HepG2 (cell line): ENCODE measurements at regions not wholly inside any gene's neighbourhood (a gene's known extent, or its start where the extent isn't known, plus 50 kb on each side); places are given as distances from the start of the nearest gene placed in this dataset.

Source experiments
- ATAC-seq: fragments of 200-7000 bp; cut with Tn5 transposase; 3 replicates; pipeline ENCODE4 v1.9.1; 2020; ENCODE audit warnings: mild to moderate bottlenecking, moderate library complexity
- BruUV-seq: library from RNA; stranded (reverse); fragments of 400-500 nt; replicated peaks from 2 replicates; lab custom pipeline; 2021; lab: Mats Ljungman, UMichigan
- CTCF ChIA-PET: fragments of 300-600 bp; formaldehyde crosslinking; extraction: SDS; loops from one replicate; lab custom pipeline; 2021; ENCODE audit warnings: low total read pairs, inconsistent platforms, low intra/inter-chr PET ratio; lab: Yijun Ruan, JAX
- POLR2A ChIA-PET: fragments of 350-600 bp; sonication (Branson Sonifier 250); formaldehyde crosslinking; loops from one replicate; lab custom pipeline; 2020; ENCODE audit warnings: antibody characterized with exemption, inconsistent platforms; lab: Yijun Ruan, JAX
- DNase-seq: peaks from one replicate; pipeline ENCODE4 v3.0.0-alpha.2; 2015; ENCODE audit warnings: low spot score
- FAIRE-seq: peaks from 3 replicates; lab custom pipeline; 2011; peaks lifted over from hg19 to GRCh38; lab: Jason Lieb, UNC
- H2AFZ ChIP-seq: one replicate; pipeline ENCODE4 v1.6.1; 2011; ENCODE audit warnings: low read length, inconsistent platforms
- H3K27ac ChIP-seq: fragments of 300-600 bp; 3 replicates; pipeline ENCODE4 v1.8.0; 2011; ENCODE audit warnings: mixed run types, mild to moderate bottlenecking, mixed read lengths, low read length, inconsistent platforms; ENCODE audit not compliant: insufficient read depth; ENCODE audit errors: extremely low read length
- H3K27me3 ChIP-seq, 2 experiments: fragments of 200-600 bp in 1 of 2; 2 replicates in 1 of 2; 3 replicates in 1 of 2; pipeline versions ENCODE4 v1.6.0 to v1.8.0; 2011; ENCODE audit warnings: low read length in 2 of 2, mild to moderate bottlenecking in 2 of 2, moderate library complexity in 2 of 2, inconsistent platforms in 1 of 2; ENCODE audit not compliant: insufficient read depth in 2 of 2, control insufficient read depth in 1 of 2
- H3K36me3 ChIP-seq, 2 experiments: fragments of 200-600 bp in 1 of 2; replicated peaks in 1 of 2; 2 replicates in 1 of 2; 3 replicates in 1 of 2; pipeline versions ENCODE4 v1.5.1 to v1.8.0; 2011; ENCODE audit warnings: low read length in 2 of 2, inconsistent platforms in 1 of 2; ENCODE audit not compliant: insufficient read depth in 2 of 2, control insufficient read depth in 1 of 2
- H3K4me1 ChIP-seq: 2 replicates; pipeline ENCODE4 v1.5.1; 2012; ENCODE audit warnings: low read length, inconsistent platforms; ENCODE audit not compliant: insufficient read depth
- H3K4me2 ChIP-seq: 2 replicates; pipeline ENCODE4 v1.6.0; 2011; ENCODE audit warnings: low read depth, low read length, inconsistent platforms
- H3K4me3 ChIP-seq, 3 experiments: fragments of 200-600 bp in 1 of 3; sonication (generic), shearing (Covaris generic) in 1 of 3; replicated peaks in 1 of 3; 2 replicates each; pipeline ENCODE4 v1.5.1; 2011 to 2016; ENCODE audit warnings: low read length in 3 of 3, inconsistent platforms in 2 of 3, low read depth in 2 of 3, mild to moderate bottlenecking in 2 of 3, control low read depth in 1 of 3, mixed read lengths in 1 of 3; ENCODE audit not compliant: insufficient read depth in 1 of 3
- H3K79me2 ChIP-seq: one replicate; pipeline ENCODE4 v1.6.1; 2011; ENCODE audit warnings: low read length, inconsistent platforms; ENCODE audit not compliant: insufficient read depth
- H3K9ac ChIP-seq: 2 replicates; pipeline ENCODE4 v1.6.0; 2011; ENCODE audit warnings: mild to moderate bottlenecking, low read depth, low read length, inconsistent platforms; ENCODE audit not compliant: insufficient read depth
- H3K9me3 ChIP-seq: 2 replicates; pipeline ENCODE4 v1.5.1; 2012; ENCODE audit warnings: mild to moderate bottlenecking, low read length
- H4K20me1 ChIP-seq: 2 replicates; pipeline ENCODE4 v1.6.0; 2011; ENCODE audit warnings: inconsistent platforms, mild to moderate bottlenecking, low read length, moderate library complexity; ENCODE audit not compliant: insufficient read depth
- AHR ChIP-seq: IDR thresholded peaks from 2 replicates; pipeline ENCODE4 v1.6.1; 2018; ENCODE audit warnings: missing genetic modification reagents, missing compliant biosample characterization
- HNF4A ChIP-seq: sonication (generic); formaldehyde crosslinking; IDR thresholded peaks from 2 replicates; pipeline ENCODE4 v1.4.0; 2020; ENCODE audit warnings: missing genetic modification reagents
- KDM5B ChIP-seq: sonication (generic); formaldehyde crosslinking; IDR thresholded peaks from 2 replicates; pipeline ENCODE4 v1.4.0; 2020; ENCODE audit warnings: missing genetic modification reagents, mild to moderate bottlenecking, borderline replicate concordance
- KLF6 ChIP-seq: IDR thresholded peaks from 2 replicates; pipeline ENCODE4 v1.8.0; 2016; ENCODE audit warnings: missing biosample characterization, missing genetic modification reagents
- ZBTB44 ChIP-seq: sonication (generic); formaldehyde crosslinking; IDR thresholded peaks from 2 replicates; pipeline ENCODE4 v1.4.0; 2020; ENCODE audit warnings: missing genetic modification reagents
- ZBTB49 ChIP-seq: sonication (generic); formaldehyde crosslinking; IDR thresholded peaks from 2 replicates; pipeline ENCODE4 v1.4.0; 2020; ENCODE audit warnings: missing genetic modification reagents, borderline replicate concordance
- ZNF556 ChIP-seq: sonication (generic); formaldehyde crosslinking; IDR thresholded peaks from 2 replicates; pipeline ENCODE4 v1.4.0; 2020; ENCODE audit warnings: mild to moderate bottlenecking, missing genetic modification reagents, borderline replicate concordance
- ZNF800 ChIP-seq: sonication (generic); formaldehyde crosslinking; IDR thresholded peaks from 2 replicates; pipeline ENCODE4 v1.4.0; 2020; ENCODE audit warnings: missing genetic modification reagents
- in situ Hi-C: cut with HindIII; loops from 2 replicates; pipeline ENCODE4 v1.10.0; 2017; ENCODE audit warnings: low pct_unique_long_range_greater_than_20kb; ENCODE audit not compliant: extremely low pct_ligation_motif_present
- intact Hi-C: fragments of 100-400 bp; cut with micrococcal nuclease; formaldehyde crosslinking; loops from one replicate; pipeline ENCODE4 v1.10.0; 2022; ENCODE audit not compliant: unreplicated experiment

- H3K27me3 ChIP-seq = no peaks in the 10 kb centered on the region
- no peaks in the 10 kb centered on the region for H3K36me3 ChIP-seq
- no peak overlapping the region for H3K9ac ChIP-seq
- no peak for DNase-seq
- no peaks in the 10 kb centered on the region for H3K9me3 ChIP-seq
- no peaks in the 10 kb centered on the region for H3K4me1 ChIP-seq
- no peak overlapping the region for H2AFZ ChIP-seq
- no peak overlapping the region for H3K4me2 ChIP-seq
- in situ Hi-C loops (no loop called here), intact Hi-C loops (no loop called here)
- H4K20me1 ChIP-seq = no peaks in the 10 kb centered on the region
- H3K79me2 ChIP-seq = no peaks in the 10 kb centered on the region
- no peak for FAIRE-seq
- no peak overlapping the region for H3K4me3 ChIP-seq
- TF ChIP-seq HNF4A (CRISPR knock-in tag) = no peak
- TF ChIP-seq AHR (CRISPR knock-in tag) = no peak
- no peak for TF ChIP-seq ZNF556
- TF ChIP-seq ZBTB44 (CRISPR knock-in tag) = no peak
- no peak for TF ChIP-seq KLF6
- no peak for TF ChIP-seq KDM5B (CRISPR knock-in tag)
- TF ChIP-seq ZBTB49 = no peak
- TF ChIP-seq ZNF800 (CRISPR knock-in tag) = no peak
- no peak overlapping the region for H3K27ac ChIP-seq
- ChIA-PET POLR2A (no interaction called here), CTCF (no interaction called here)
- no peak for ATAC-seq
- no TSS peak for BruUV-seq
Measured at GRCh38 chr11:26193694-26194365, 138.1 kb upstream of the ANO3 start.
